NCI-H2171 (cell line): ENCODE measurements at regions not wholly inside any gene's neighbourhood (a gene's known extent, or its start where the extent isn't known, plus 50 kb on each side); places are given as distances from the start of the nearest gene placed in this dataset.

ENCODE experiments used
- DNase-seq: peaks from one replicate; lab custom pipeline; 2025; lab: John Stamatoyannopoulos, UW

DNA sequence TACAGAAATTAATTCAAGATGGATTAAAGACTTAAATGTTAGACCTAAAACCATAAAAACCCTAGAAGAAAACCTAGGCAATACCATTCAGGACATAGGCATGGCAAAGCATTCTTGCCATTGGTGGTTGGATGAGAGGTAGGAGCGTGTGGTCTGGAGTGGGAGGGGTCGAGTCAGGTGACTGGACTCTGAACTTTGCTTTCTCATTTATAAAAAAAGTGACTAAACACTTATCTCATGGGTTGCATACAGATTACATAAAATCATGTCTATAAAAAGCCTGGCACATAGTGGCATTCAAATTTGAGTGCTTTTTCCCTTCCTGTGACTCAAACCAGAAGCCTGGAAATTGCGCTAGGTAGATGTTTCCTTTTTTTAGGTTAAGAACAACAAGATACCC, 159.7 kb upstream of the SHISA6 start:
- DNase-seq: no peak

DNA sequence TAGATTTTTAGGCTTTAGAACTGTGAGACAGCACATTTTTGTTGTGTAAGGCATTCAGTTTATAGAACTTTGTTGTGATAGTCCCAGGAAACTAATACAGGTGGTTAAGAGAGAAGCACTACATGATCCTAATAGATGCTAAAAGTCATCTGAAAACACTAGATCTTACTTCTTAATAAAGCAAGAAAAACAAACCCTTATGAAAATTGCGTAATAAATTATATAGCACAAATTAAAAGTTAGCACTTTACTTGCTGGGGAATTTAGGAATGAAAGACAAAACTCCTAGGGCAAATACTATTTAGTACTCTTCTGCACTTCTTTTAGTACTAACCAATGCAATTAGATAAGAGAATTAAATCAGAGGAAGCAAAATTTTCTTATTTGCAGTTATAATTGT, 163.3 kb upstream of the SHISA6 start:
- no peak for DNase-seq

DNA sequence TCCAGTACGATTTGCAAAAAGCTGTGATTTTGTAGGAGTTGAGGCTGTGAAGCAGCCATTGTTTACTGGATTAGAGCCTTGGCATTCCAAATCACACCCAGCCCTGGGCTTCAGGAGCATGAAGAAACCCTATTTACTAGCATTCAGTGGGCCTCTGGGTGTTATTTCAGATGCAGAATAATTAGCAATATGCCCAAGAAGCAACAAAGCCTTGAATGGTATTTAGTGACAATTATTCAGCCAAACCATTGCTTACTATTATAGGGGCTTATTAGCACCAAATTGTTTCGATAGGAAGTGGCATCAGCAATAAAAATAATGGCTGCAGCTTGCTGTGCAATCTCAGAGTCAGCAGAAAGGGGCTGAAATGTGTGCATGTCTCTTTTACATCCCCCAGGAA, 166.6 kb upstream of the SHISA6 start:
- DNase-seq: no peak

- no peak for DNase-seq
Observed at GRCh38 chr17:11056926-11057325, 184.1 kb upstream of the SHISA6 start.

GRCh38 chr17:11053846-11054245, 187.2 kb upstream of the SHISA6 start:
- DNase-seq: no peak

- DNase-seq: no peak
Observed at GRCh38 chr17:11049539-11049938, 191.5 kb upstream of the SHISA6 start.

- DNase-seq: no peak
Observed at GRCh38 chr17:11047228-11047627, 193.8 kb upstream of the SHISA6 start.

GRCh38 chr17:11039342-11039741, 201.5 kb upstream of the PIRT start:
- DNase-seq: no peak

- no peak for DNase-seq
Observed at GRCh38 chr17:11035681-11036080, 197.8 kb upstream of the PIRT start.

GRCh38 chr17:11031787-11032186, 193.9 kb upstream of the PIRT start:
- DNase-seq: no peak

DNA sequence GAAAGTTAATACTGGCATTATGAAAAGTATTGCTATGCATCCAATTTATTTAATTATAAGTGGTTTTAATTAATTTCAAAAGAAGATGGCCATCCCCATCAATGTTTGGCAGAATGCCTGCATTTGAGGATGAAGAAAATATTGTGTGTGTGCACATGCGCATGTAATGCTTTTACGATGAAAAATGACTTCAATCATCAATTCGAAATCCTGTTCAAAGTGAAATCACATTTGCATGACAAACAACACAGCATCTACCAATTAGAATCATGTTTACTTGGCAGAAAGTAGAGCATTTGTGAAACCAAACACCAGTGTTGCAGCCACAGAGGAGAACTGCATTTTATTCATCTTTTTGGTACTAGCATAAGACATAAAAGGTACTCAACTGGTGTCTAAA, 191.9 kb upstream of the PIRT start:
- no peak for DNase-seq

GRCh38 chr17:11028349-11028748, 190.5 kb upstream of the PIRT start:
- no peak for DNase-seq

GRCh38 chr17:11026903-11027302, 189.0 kb upstream of the PIRT start:
- DNase-seq: no peak

- no peak for DNase-seq
Observed at GRCh38 chr17:11023639-11024479, 186.0 kb upstream of the PIRT start.

DNA sequence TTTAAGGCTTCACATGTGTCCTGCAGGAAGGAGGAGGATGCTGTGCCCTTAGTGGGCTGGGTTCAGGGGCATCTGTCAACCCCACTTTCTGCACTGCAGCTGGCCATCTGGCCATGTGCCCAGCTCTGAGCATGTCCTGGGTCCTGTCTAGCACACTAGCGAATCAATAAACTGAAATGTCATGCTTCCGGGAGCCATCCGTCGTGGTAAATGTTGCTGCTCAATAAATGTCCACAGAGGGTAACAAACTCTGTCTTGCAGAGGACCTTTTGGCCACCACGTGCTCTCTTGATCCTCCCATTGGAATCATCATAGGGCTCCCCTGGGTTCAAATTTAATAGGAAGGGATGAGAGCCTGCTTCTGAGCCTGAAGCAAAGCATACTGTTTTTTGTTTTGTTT, 168.6 kb upstream of the PIRT start:
- DNase-seq: no peak

DNA sequence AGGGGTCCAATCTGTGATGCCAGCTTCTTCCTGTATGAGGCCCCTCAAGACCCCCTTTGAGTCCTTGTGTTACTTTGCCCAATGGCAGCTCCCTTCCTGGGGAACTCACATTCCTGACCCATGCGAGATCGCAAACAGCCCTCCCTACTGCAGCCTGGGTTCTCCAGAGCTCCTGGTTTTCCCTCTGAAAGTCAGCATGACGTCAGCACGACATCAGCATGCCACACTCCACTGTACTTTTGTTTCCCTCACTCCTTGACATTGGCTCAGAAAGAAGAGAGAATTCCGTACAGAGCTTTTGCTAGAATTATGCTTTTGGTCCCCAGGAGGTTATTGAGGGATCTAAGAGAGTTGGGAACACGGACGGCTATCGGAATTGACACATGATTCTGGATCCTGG, 168.1 kb upstream of the PIRT start:
- no peak for DNase-seq

- DNase-seq: no peak
Observed at GRCh38 chr17:11002417-11002816, 164.5 kb upstream of the PIRT start.

DNA sequence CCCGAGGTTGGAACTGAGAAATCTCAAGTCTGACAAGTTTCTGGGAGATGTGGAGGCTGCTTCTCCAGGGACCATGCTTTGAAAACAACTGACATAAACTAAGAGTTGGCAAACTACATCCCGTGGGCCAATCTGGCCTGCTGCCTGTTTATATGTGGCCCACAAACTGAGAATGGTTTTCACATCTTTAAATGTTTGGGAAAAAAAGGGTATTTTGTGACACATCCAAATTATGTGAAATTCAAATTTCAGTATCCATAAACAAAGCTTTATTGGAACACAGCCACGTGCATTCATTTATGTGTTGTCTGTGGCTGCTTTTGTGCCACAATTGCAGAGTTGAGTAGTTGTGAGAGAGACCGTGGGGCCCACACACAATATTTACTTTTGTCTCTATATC, 163.8 kb upstream of the PIRT start:
- DNase-seq: no peak

DNA sequence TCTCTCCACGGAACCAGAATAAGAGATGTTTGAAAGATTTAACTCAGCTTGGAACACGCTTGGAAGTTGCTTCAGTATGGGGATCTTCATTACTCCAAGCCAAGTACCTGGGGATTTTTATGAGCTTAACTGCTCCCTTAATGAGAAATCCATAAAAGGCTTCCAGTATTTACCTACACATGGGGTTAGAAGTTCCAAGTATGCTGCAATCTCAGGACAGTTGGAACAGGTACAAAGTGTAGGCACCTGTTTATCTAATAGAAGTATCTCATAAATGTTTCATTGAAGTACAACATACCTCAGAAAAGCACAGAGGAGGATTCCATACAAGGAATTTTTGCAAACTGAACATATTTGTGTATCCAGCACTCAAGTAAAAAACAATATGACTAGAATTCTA, 161.6 kb upstream of the PIRT start:
- no peak for DNase-seq

- no peak for DNase-seq
Observed at GRCh38 chr17:10993126-10993525, 155.2 kb upstream of the PIRT start.

- peak; percentile 1 for DNase-seq
Observed at GRCh38 chr17:10992106-10992880, 154.4 kb upstream of the PIRT start.

GRCh38 chr17:10987786-10988185, 149.9 kb upstream of the PIRT start:
- DNase-seq: no peak

- no peak for DNase-seq
Observed at GRCh38 chr17:10984220-10984619, 146.3 kb upstream of the PIRT start.

- DNase-seq: no peak
Observed at GRCh38 chr17:10976401-10976800, 138.5 kb upstream of the PIRT start.
